Neural progenitor cell (in vitro differentiated cells): ENCODE measurements at regions not wholly inside any gene's neighbourhood (a gene's known extent, or its start where the extent isn't known, plus 50 kb on each side); places are given as distances from the start of the nearest gene placed in this dataset.

Experiments
- DNase-seq: peaks from one replicate; pipeline ENCODE4 v3.0.0-alpha.2; 2016; ENCODE audit warnings: low spot score
- H2AFZ ChIP-seq: fragments of 200-600 bp; sonication (generic); replicated peaks from 2 replicates; pipeline ENCODE4 v1.6.1; 2016; ENCODE audit warnings: antibody characterized with exemption
- H3F3A ChIP-seq: fragments of 200-600 bp; sonication (generic); 2 replicates; pipeline ENCODE4 v1.6.1; 2016; ENCODE audit warnings: antibody characterized with exemption, low read depth
- H3K27ac ChIP-seq: fragments of 200-600 bp; sonication (generic); 2 replicates; pipeline ENCODE4 v1.5.1; 2016; ENCODE audit warnings: mild to moderate bottlenecking
- H3K27me3 ChIP-seq: fragments of 200-600 bp; sonication (generic); 2 replicates; pipeline ENCODE4 v1.6.1; 2016; ENCODE audit warnings: mild to moderate bottlenecking, moderate library complexity
- H3K36me3 ChIP-seq: fragments of 200-600 bp; sonication (generic); 2 replicates; pipeline ENCODE4 v1.5.1; 2016
- H3K4me1 ChIP-seq: fragments of 200-600 bp; sonication (generic); 2 replicates; pipeline ENCODE4 v1.6.1; 2016; ENCODE audit warnings: mixed run types
- H3K4me2 ChIP-seq: fragments of 200-600 bp; sonication (generic); 2 replicates; pipeline ENCODE4 v1.6.1; 2016
- H3K4me3 ChIP-seq: fragments of 200-600 bp; sonication (generic); 2 replicates; pipeline ENCODE4 v1.5.1; 2016
- H3K79me2 ChIP-seq: fragments of 200-600 bp; sonication (generic); 2 replicates; pipeline ENCODE4 v1.6.1; 2016; ENCODE audit warnings: low read depth
- H3K9ac ChIP-seq: fragments of 200-600 bp; sonication (generic); 2 replicates; pipeline ENCODE4 v1.6.1; 2016
- H3K9me3 ChIP-seq: fragments of 200-600 bp; sonication (generic); 2 replicates; pipeline ENCODE4 v1.5.1; 2016; ENCODE audit warnings: low read depth
- H4K20me1 ChIP-seq: fragments of 200-600 bp; sonication (generic); 2 replicates; pipeline ENCODE4 v1.6.1; 2016; ENCODE audit warnings: low read depth
- H3K27ac Mint-ChIP-seq: 3 replicates; pipeline ENCODE4 v1.8.0; 2021; ENCODE audit warnings: mixed read lengths
- H3K27me3 Mint-ChIP-seq: 2 replicates; pipeline ENCODE4 v1.8.0; 2022; ENCODE audit warnings: low read depth, mild to moderate bottlenecking, inconsistent platforms, moderate library complexity, mixed read lengths; ENCODE audit not compliant: insufficient read depth
- H3K36me3 Mint-ChIP-seq: 3 replicates; pipeline ENCODE4 v1.8.0; 2021; ENCODE audit warnings: mixed read lengths
- H3K4me1 Mint-ChIP-seq: 3 replicates; pipeline ENCODE4 v1.8.0; 2021; ENCODE audit warnings: mixed read lengths
- H3K4me3 Mint-ChIP-seq: 3 replicates; pipeline ENCODE4 v1.8.0; 2021; ENCODE audit warnings: mild to moderate bottlenecking, moderate library complexity, mixed read lengths
- H3K9me3 Mint-ChIP-seq: 3 replicates; pipeline ENCODE4 v1.8.0; 2020; ENCODE audit warnings: mixed read lengths
- CTCF ChIP-seq: fragments of 200-600 bp; sonication (generic); IDR thresholded peaks from 2 replicates; pipeline ENCODE4 v1.5.1; 2017; ENCODE audit warnings: antibody characterized with exemption, mild to moderate bottlenecking
- EZH2 ChIP-seq: fragments of 200-600 bp; sonication (generic); IDR thresholded peaks from 2 replicates; pipeline ENCODE4 v1.6.1; 2017; ENCODE audit warnings: antibody characterized with exemption, mild to moderate bottlenecking, moderate library complexity
- EZH2phosphoT487 ChIP-seq: fragments of 200-600 bp; sonication (generic); IDR thresholded peaks from 2 replicates; pipeline ENCODE4 v1.6.1; 2017; ENCODE audit warnings: antibody characterized with exemption

- H3K79me2 ChIP-seq: no peaks in the 10 kb centered on the region
- Mint-ChIP-seq H3K9me3 (no peaks in the 10 kb centered on the region), H3K36me3 (no peaks in the 10 kb centered on the region), H3K27ac (no peak overlapping the region), H3K4me3 (no peak overlapping the region), H3K4me1 (no peaks in the 10 kb centered on the region), H3K27me3 (peaks cover 2% of the 10 kb centered on the region)
- H4K20me1 ChIP-seq: no peaks in the 10 kb centered on the region
- no peaks in the 10 kb centered on the region for H3K27me3 ChIP-seq
- no peaks in the 10 kb centered on the region for H3K36me3 ChIP-seq
- H3K27ac ChIP-seq: no peak overlapping the region
- H3K9ac ChIP-seq: no peak overlapping the region
- H3F3A ChIP-seq: no peaks in the 10 kb centered on the region
- no peak overlapping the region for H3K4me2 ChIP-seq
- no peak overlapping the region for H2AFZ ChIP-seq
- H3K4me1 ChIP-seq: no peaks in the 10 kb centered on the region
- H3K4me3 ChIP-seq: no peak overlapping the region
- H3K9me3 ChIP-seq: no peaks in the 10 kb centered on the region
- DNase-seq: no peak
- TF ChIP-seq CTCF (no peak), EZH2 (no peak), EZH2phosphoT487 (no peak)
These were observed 478.1 kb upstream of the ZNF804A start for GRCh38 chr2:184119989-184120800.

GRCh38 chr2:184125867-184126266, 472.5 kb upstream of the ZNF804A start:
- Histone ChIP-seq H3K27ac (no peak overlapping the region), H3F3A (no peaks in the 10 kb centered on the region), H3K4me2 (no peak overlapping the region), H3K36me3 (no peaks in the 10 kb centered on the region), H3K9me3 (no peaks in the 10 kb centered on the region), H3K27me3 (no peaks in the 10 kb centered on the region), H2AFZ (no peak overlapping the region), H3K79me2 (no peaks in the 10 kb centered on the region), H3K9ac (no peak overlapping the region), H3K4me1 (no peaks in the 10 kb centered on the region), H3K4me3 (no peak overlapping the region), H4K20me1 (no peaks in the 10 kb centered on the region)
- Mint-ChIP-seq H3K4me1 (no peaks in the 10 kb centered on the region), H3K27me3 (peaks cover 3% of the 10 kb centered on the region), H3K4me3 (no peak overlapping the region), H3K9me3 (no peaks in the 10 kb centered on the region), H3K27ac (no peak overlapping the region), H3K36me3 (no peaks in the 10 kb centered on the region)
- TF ChIP-seq EZH2phosphoT487 (no peak), EZH2 (no peak), CTCF (no peak)
- no peak for DNase-seq

GRCh38 chr2:184129073-184129472, 469.3 kb upstream of the ZNF804A start:
- no peaks in the 10 kb centered on the region for H3F3A ChIP-seq
- no peaks in the 10 kb centered on the region for H3K36me3 ChIP-seq
- no peak overlapping the region for H3K4me3 Mint-ChIP-seq
- H4K20me1 ChIP-seq: no peaks in the 10 kb centered on the region
- no peaks in the 10 kb centered on the region for H3K79me2 ChIP-seq
- TF ChIP-seq CTCF (no peak), EZH2phosphoT487 (no peak), EZH2 (no peak)
- H3K27me3 ChIP-seq: no peaks in the 10 kb centered on the region
- H3K4me3 ChIP-seq: no peak overlapping the region
- DNase-seq: no peak
- no peaks in the 10 kb centered on the region for H3K4me1 ChIP-seq
- no peak overlapping the region for H3K4me2 ChIP-seq
- peaks cover 3% of the 10 kb centered on the region for H3K27me3 Mint-ChIP-seq
- H3K9ac ChIP-seq: no peak overlapping the region
- H3K27ac ChIP-seq: no peak overlapping the region
- no peaks in the 10 kb centered on the region for H3K9me3 ChIP-seq
- H3K4me1 Mint-ChIP-seq: no peaks in the 10 kb centered on the region
- no peak overlapping the region for H3K27ac Mint-ChIP-seq
- no peaks in the 10 kb centered on the region for H3K36me3 Mint-ChIP-seq
- peaks cover 2% of the 10 kb centered on the region for H3K9me3 Mint-ChIP-seq
- H2AFZ ChIP-seq: no peak overlapping the region
